ENCODE measurements at regions not wholly inside any gene's neighbourhood (a gene's known extent, or its start where the extent isn't known, plus 50 kb on each side); places are given as distances from the start of the nearest gene placed in this dataset.

GRCh38 chr10:125592897-125593296 lies 90.1 kb downstream of the TEX36 start:
- CTCF ChIA-PET, result no interaction called here
- H3F3A ChIP-seq (replicated peaks; ENCODE audit: insufficient read depth), result no peaks in the 10 kb centered on the region
- H3K9ac ChIP-seq, result no peak overlapping the region
- 0 out of 2 replicates have a peak, but pooled peaks cover 4% of the 10 kb centered on the region for H3K9me3 ChIP-seq
- H3K27ac ChIP-seq (ENCODE audit: low read depth in 2 of 2, low read length in 1 of 2), result no peak overlapping the region
- H3K27me3 ChIP-seq (ENCODE audit: insufficient read depth), result no peaks in the 10 kb centered on the region
- WGBS (ENCODE audit: low lambda C conversion rate), result 9% methylated on average over 2 of the region's 2 CpGs
- DNase-seq, result no peak
- H3K4me1 ChIP-seq (ENCODE audit: control insufficient read depth in 1 of 2, insufficient read depth in 2 of 2, low read depth in 1 of 2, low read length in 1 of 2), result no peaks in the 10 kb centered on the region
- POLR2A ChIA-PET, result no interaction called here
- no peaks in the 10 kb centered on the region for H3K36me3 ChIP-seq (replicated peaks in 1 of 2; ENCODE audit: control insufficient read depth in 1 of 2, insufficient read depth in 2 of 2, low read length in 1 of 2)
- no peaks in the 10 kb centered on the region for H4K20me1 ChIP-seq (ENCODE audit: insufficient read depth)
- H3K4me3 ChIP-seq (ENCODE audit: low read depth in 2 of 2, low read length in 1 of 2), result no peak overlapping the region
- H2AFZ ChIP-seq (ENCODE audit: low read depth), result no peak overlapping the region
- no peak overlapping the region for H3K4me2 ChIP-seq
- H3K79me2 ChIP-seq (ENCODE audit: insufficient read depth), result no peaks in the 10 kb centered on the region
- H3K9me2 ChIP-seq, result no peaks in the 10 kb centered on the region
- TF ChIP-seq TAF1 (IDR thresholded peaks at IDR 0.05; ENCODE audit: borderline replicate concordance, low read depth, low read length), result no peak
- TF ChIP-seq TCF12 (IDR thresholded peaks at IDR 0.05), result no peak
- no peak for TF ChIP-seq YY1 (IDR thresholded peaks at IDR 0.05; ENCODE audit: low read depth)
- TF ChIP-seq RXRA (IDR thresholded peaks at IDR 0.05; ENCODE audit: borderline replicate concordance, low read depth), result no peak
- TF ChIP-seq ZBTB33 (IDR thresholded peaks at IDR 0.05; ENCODE audit: borderline replicate concordance, low read depth), result no peak
- no peak for TF ChIP-seq NFIC (IDR thresholded peaks at IDR 0.05; ENCODE audit: borderline replicate concordance)
- no peak for TF ChIP-seq MEF2A (IDR thresholded peaks at IDR 0.05; ENCODE audit: borderline replicate concordance, low read depth)
- TF ChIP-seq GABPA (IDR thresholded peaks at IDR 0.05; ENCODE audit: low read depth), result no peak
- TF ChIP-seq CTCF (IDR thresholded peaks at IDR 0.05), result no peak

GRCh38 chr10:125591886-125592285 lies 91.1 kb downstream of the TEX36 start:
- Histone ChIP-seq H2AFZ (ENCODE audit: low read depth) (no peak overlapping the region), H3K9me3 (0 out of 2 replicates have a peak, but pooled peaks cover 4% of the 10 kb centered on the region), H3K4me2 (no peak overlapping the region), H3K9ac (no peak overlapping the region), H3K79me2 (ENCODE audit: insufficient read depth) (no peaks in the 10 kb centered on the region), H3K27ac (ENCODE audit: low read depth in 2 of 2, low read length in 1 of 2) (no peak overlapping the region), H3F3A (replicated peaks; ENCODE audit: insufficient read depth) (no peaks in the 10 kb centered on the region), H3K27me3 (ENCODE audit: insufficient read depth) (no peaks in the 10 kb centered on the region), H3K4me1 (ENCODE audit: control insufficient read depth in 1 of 2, insufficient read depth in 2 of 2, low read depth in 1 of 2, low read length in 1 of 2) (no peaks in the 10 kb centered on the region), H4K20me1 (ENCODE audit: insufficient read depth) (no peaks in the 10 kb centered on the region), H3K4me3 (ENCODE audit: low read depth in 2 of 2, low read length in 1 of 2) (no peak overlapping the region), H3K9me2 (no peaks in the 10 kb centered on the region), H3K36me3 (replicated peaks in 1 of 2; ENCODE audit: control insufficient read depth in 1 of 2, insufficient read depth in 2 of 2, low read length in 1 of 2) (no peaks in the 10 kb centered on the region)
- no peak for TF ChIP-seq EP300 (IDR thresholded peaks at IDR 0.05; ENCODE audit: borderline replicate concordance in 1 of 2, low read depth in 1 of 2, low read length in 1 of 2)
- no peak for TF ChIP-seq RFX5 (IDR thresholded peaks at IDR 0.05; ENCODE audit: low read length)
- TF ChIP-seq RAD21 (IDR thresholded peaks at IDR 0.05; ENCODE audit: low read length), result no peak
- TF ChIP-seq PBX3 (IDR thresholded peaks at IDR 0.05), result no peak
- no peak for TF ChIP-seq NFIC (IDR thresholded peaks at IDR 0.05; ENCODE audit: borderline replicate concordance)
- no peak for TF ChIP-seq TAF1 (IDR thresholded peaks at IDR 0.05; ENCODE audit: borderline replicate concordance, low read depth, low read length)
- no peak for TF ChIP-seq FOSL2 (IDR thresholded peaks at IDR 0.05; ENCODE audit: borderline replicate concordance, low read depth)
- TF ChIP-seq MXI1 (IDR thresholded peaks at IDR 0.05; ENCODE audit: low read depth, low read length), result no peak
- no peak for TF ChIP-seq CTCF (IDR thresholded peaks at IDR 0.05)
- TF ChIP-seq FOXJ3 (CRISPR knock-in tag; IDR thresholded peaks at IDR 0.05), result no peak
- no peak for TF ChIP-seq SIN3A (IDR thresholded peaks at IDR 0.05; ENCODE audit: borderline replicate concordance, low read depth, low read length)
- no peak for TF ChIP-seq POLR2AphosphoS5 (IDR thresholded peaks at IDR 0.05; ENCODE audit: low read depth, low read length)
- no peak for TF ChIP-seq RCOR1 (IDR thresholded peaks at IDR 0.05; ENCODE audit: low read length)
- TF ChIP-seq NRF1 (IDR thresholded peaks at IDR 0.05; ENCODE audit: low read depth, low read length), result no peak
- TF ChIP-seq JUND (IDR thresholded peaks at IDR 0.05), result no peak
- TF ChIP-seq YY1 (IDR thresholded peaks at IDR 0.05; ENCODE audit: low read depth), result no peak
- TF ChIP-seq GATA2 (CRISPR knock-in tag; IDR thresholded peaks at IDR 0.05), result no peak
- no peak for TF ChIP-seq RXRA (IDR thresholded peaks at IDR 0.05; ENCODE audit: borderline replicate concordance, low read depth)
- no peak for TF ChIP-seq MAX (IDR thresholded peaks at IDR 0.05; ENCODE audit: low read depth)
- POLR2A ChIA-PET, result no interaction called here
- no peak for DNase-seq
- 34% methylated on average over 7 of the region's 7 CpGs for WGBS (ENCODE audit: low lambda C conversion rate)
- CTCF ChIA-PET, result no interaction called here

Measured in SK-N-SH (cell line).